HFFc6 (cell line): ENCODE measurements at regions not wholly inside any gene's neighbourhood (a gene's known extent, or its start where the extent isn't known, plus 50 kb on each side); places are given as distances from the start of the nearest gene placed in this dataset.

Source experiments
- DNase-seq: peaks from one replicate; pipeline ENCODE4 v3.0.0-alpha.2; 2018
- H3K27ac Mint-ChIP-seq: 2 replicates; pipeline ENCODE4 v1.8.0; 2020; ENCODE audit warnings: mild to moderate bottlenecking, mixed read lengths
- H3K27me3 Mint-ChIP-seq: 2 replicates; pipeline ENCODE4 v1.8.0; 2021; ENCODE audit warnings: mild to moderate bottlenecking, moderate library complexity, mixed read lengths; ENCODE audit not compliant: insufficient read depth
- H3K36me3 Mint-ChIP-seq: 2 replicates; pipeline ENCODE4 v1.8.0; 2021; ENCODE audit warnings: low read depth, mixed read lengths
- H3K4me1 Mint-ChIP-seq: 2 replicates; pipeline ENCODE4 v1.8.0; 2020; ENCODE audit warnings: low read depth, mixed read lengths
- H3K4me3 Mint-ChIP-seq: 2 replicates; pipeline ENCODE4 v1.8.0; 2020; ENCODE audit warnings: mild to moderate bottlenecking, moderate library complexity, mixed read lengths
- H3K9me3 Mint-ChIP-seq: 2 replicates; pipeline ENCODE4 v1.8.0; 2020; ENCODE audit warnings: mild to moderate bottlenecking, mixed read lengths
- CTCF ChIP-seq: fragments of 200-600 bp; sonication (generic); IDR thresholded peaks from 2 replicates; pipeline ENCODE4 v1.5.0; 2021; ENCODE audit warnings: antibody characterized with exemption, mild to moderate bottlenecking

- DNase-seq: no peak
Measured at GRCh38 chr10:44199991-44200655, 184.8 kb downstream of the CXCL12 start.

GRCh38 chr10:44199267-44199666, 185.6 kb downstream of the CXCL12 start:
- no peak for TF ChIP-seq CTCF
- no peaks in the 10 kb centered on the region for H3K9me3 Mint-ChIP-seq
- DNase-seq: no peak
- peaks cover 5% of the 10 kb centered on the region for H3K36me3 Mint-ChIP-seq
- no peak overlapping the region for H3K4me3 Mint-ChIP-seq
- no peak overlapping the region for H3K27ac Mint-ChIP-seq
- peaks cover 37% of the 10 kb centered on the region for H3K4me1 Mint-ChIP-seq
- peaks cover 7% of the 10 kb centered on the region; the same call in 1 of the 2 replicates for H3K27me3 Mint-ChIP-seq

More at GRCh38 chr10:44199991-44200655, 184.8 kb downstream of the CXCL12 start:
- Mint-ChIP-seq H3K9me3 (no peaks in the 10 kb centered on the region), H3K4me3 (no peak overlapping the region), H3K36me3 (peaks cover 5% of the 10 kb centered on the region), H3K4me1 (peaks cover 29% of the 10 kb centered on the region), H3K27ac (no peak overlapping the region), H3K27me3 (peaks cover 7% of the 10 kb centered on the region; the same call in 1 of the 2 replicates)
- TF ChIP-seq CTCF: no peak

- Mint-ChIP-seq H3K4me1 (peaks cover 39% of the 10 kb centered on the region), H3K9me3 (no peaks in the 10 kb centered on the region), H3K27me3 (peaks cover 7% of the 10 kb centered on the region; the same call in 1 of the 2 replicates), H3K4me3 (no peak overlapping the region), H3K27ac (no peak overlapping the region), H3K36me3 (peaks cover 5% of the 10 kb centered on the region)
- TF ChIP-seq CTCF: no peak
- no peak for DNase-seq
Measured at GRCh38 chr10:44198780-44199097, 186.2 kb downstream of the CXCL12 start.

GRCh38 chr10:44198096-44198779, 186.7 kb downstream of the CXCL12 start:
- no peak overlapping the region for H3K4me3 Mint-ChIP-seq
- no peak overlapping the region for H3K27ac Mint-ChIP-seq
- H3K36me3 Mint-ChIP-seq: peaks cover 5% of the 10 kb centered on the region
- H3K4me1 Mint-ChIP-seq: peaks cover 39% of the 10 kb centered on the region
- DNase-seq: no peak
- no peak for TF ChIP-seq CTCF
- H3K9me3 Mint-ChIP-seq: no peaks in the 10 kb centered on the region
- H3K27me3 Mint-ChIP-seq: peaks cover 4% of the 10 kb centered on the region; the same call in 1 of the 2 replicates

GRCh38 chr10:44197646-44198045, 187.3 kb downstream of the CXCL12 start:
- H3K4me3 Mint-ChIP-seq: no peak overlapping the region
- no peak overlapping the region for H3K27ac Mint-ChIP-seq
- H3K36me3 Mint-ChIP-seq: peaks cover 5% of the 10 kb centered on the region
- no peak for TF ChIP-seq CTCF
- H3K9me3 Mint-ChIP-seq: no peaks in the 10 kb centered on the region
- H3K27me3 Mint-ChIP-seq: peaks cover 4% of the 10 kb centered on the region; the same call in 1 of the 2 replicates
- H3K4me1 Mint-ChIP-seq: peaks cover 39% of the 10 kb centered on the region
- DNase-seq: no peak
